DOHH2 (cell line): ENCODE measurements at regions not wholly inside any gene's neighbourhood (a gene's known extent, or its start where the extent isn't known, plus 50 kb on each side); places are given as distances from the start of the nearest gene placed in this dataset.
"Not testable (repeated sequence)": the region's sequence is repeated elsewhere in the genome, so short reads cannot be mapped to it uniquely, and the experiment has no call there.

Experiments
- H3F3A ChIP-seq: fragments of 200-600 bp; sonication (generic), shearing (Covaris generic); 2 replicates; pipeline ENCODE4 v1.6.0; 2016; ENCODE audit warnings: antibody characterized with exemption, mild to moderate bottlenecking; ENCODE audit not compliant: control insufficient read depth, insufficient read depth
- H3K27ac ChIP-seq: fragments of 200-600 bp; sonication (generic); 2 replicates; pipeline ENCODE4 v1.5.1; 2014; ENCODE audit warnings: low read depth, mild to moderate bottlenecking, low read length, moderate library complexity
- H3K27me3 ChIP-seq: fragments of 200-600 bp; sonication (generic); 2 replicates; pipeline ENCODE4 v1.6.1; 2014; ENCODE audit warnings: mild to moderate bottlenecking, low read length, mixed read lengths; ENCODE audit not compliant: control insufficient read depth
- H3K36me3 ChIP-seq: fragments of 200-600 bp; sonication (generic); 2 replicates; pipeline ENCODE4 v1.6.1; 2014; ENCODE audit warnings: mild to moderate bottlenecking, low read length, moderate library complexity, mixed read lengths; ENCODE audit not compliant: control insufficient read depth
- H3K4me1 ChIP-seq: fragments of 200-600 bp; sonication (generic); 2 replicates; pipeline ENCODE4 v1.6.1; 2014; ENCODE audit warnings: mild to moderate bottlenecking, low read length, mixed read lengths; ENCODE audit not compliant: control insufficient read depth
- H3K4me2 ChIP-seq: fragments of 200-600 bp; sonication (generic); 2 replicates; pipeline ENCODE4 v1.6.0; 2014; ENCODE audit warnings: mild to moderate bottlenecking, low read length, moderate library complexity
- H3K4me3 ChIP-seq: fragments of 200-600 bp; sonication (generic); 2 replicates; pipeline ENCODE4 v1.5.1; 2014; ENCODE audit warnings: mild to moderate bottlenecking, low read length, mixed read lengths
- H3K79me2 ChIP-seq: fragments of 200-600 bp; sonication (generic); 2 replicates; pipeline ENCODE4 v1.6.1; 2014; ENCODE audit warnings: mild to moderate bottlenecking, low read length, mixed read lengths; ENCODE audit not compliant: control insufficient read depth
- H3K9me2 ChIP-seq: fragments of 200-600 bp; sonication (generic); replicated peaks from 2 replicates; pipeline ENCODE4 v1.6.1; 2014; ENCODE audit warnings: mild to moderate bottlenecking, low read length, mixed read lengths; ENCODE audit not compliant: control insufficient read depth
- H3K9me3 ChIP-seq: fragments of 200-600 bp; sonication (generic); 2 replicates; pipeline ENCODE4 v1.6.1; 2014; ENCODE audit warnings: antibody characterized with exemption, low read length, mixed read lengths; ENCODE audit not compliant: control insufficient read depth, insufficient read depth
- H4K20me1 ChIP-seq: fragments of 200-600 bp; sonication (generic); 2 replicates; pipeline ENCODE4 v1.6.0; 2014; ENCODE audit warnings: low read depth, mild to moderate bottlenecking, antibody characterized with exemption, low read length, moderate library complexity; ENCODE audit not compliant: control insufficient read depth, insufficient read depth
- CTCF ChIP-seq: fragments of 200-600 bp; sonication (generic); IDR thresholded peaks from one replicate; pipeline ENCODE4 v1.5.1; 2014; ENCODE audit warnings: antibody characterized with exemption, mild to moderate bottlenecking, low read depth, low read length; ENCODE audit not compliant: poor library complexity, severe bottlenecking
- EZH2phosphoT487 ChIP-seq: fragments of 200-600 bp; sonication (generic); IDR thresholded peaks from 2 replicates; pipeline ENCODE4 v1.6.1; 2017; ENCODE audit warnings: borderline replicate concordance, mild to moderate bottlenecking, antibody characterized with exemption, low read length, moderate library complexity, mixed read lengths

- Histone ChIP-seq H3K9me2 (no peaks in the 10 kb centered on the region), H3K4me1 (no peaks in the 10 kb centered on the region), H3K4me2 (no peak overlapping the region), H4K20me1 (no peaks in the 10 kb centered on the region), H3K27me3 (no peaks in the 10 kb centered on the region), H3F3A (no peaks in the 10 kb centered on the region), H3K9me3 (no peaks in the 10 kb centered on the region), H3K27ac (no peak overlapping the region), H3K36me3 (no peaks in the 10 kb centered on the region), H3K4me3 (no peak overlapping the region), H3K79me2 (no peaks in the 10 kb centered on the region)
- TF ChIP-seq EZH2phosphoT487: no peak
- TF ChIP-seq CTCF: no peak
Measured at GRCh38 chr5:174559566-174560090, 164.8 kb upstream of the MSX2 start.

GRCh38 chr5:174560861-174561260 lies 163.5 kb upstream of the MSX2 start:
- TF ChIP-seq EZH2phosphoT487 (no peak), CTCF (no peak)
- Histone ChIP-seq H3K36me3 (no peaks in the 10 kb centered on the region), H3K79me2 (no peaks in the 10 kb centered on the region), H3K27me3 (no peaks in the 10 kb centered on the region), H3K9me2 (no peaks in the 10 kb centered on the region), H3K9me3 (no peaks in the 10 kb centered on the region), H3K4me1 (no peaks in the 10 kb centered on the region), H3K27ac (no peak overlapping the region), H3F3A (no peaks in the 10 kb centered on the region), H3K4me3 (no peak overlapping the region), H3K4me2 (no peak overlapping the region), H4K20me1 (no peaks in the 10 kb centered on the region)

GRCh38 chr5:174563040-174563439 lies 161.3 kb upstream of the MSX2 start:
- not testable (repeated sequence) for H4K20me1 ChIP-seq, H3K4me2 ChIP-seq, H3K9me2 ChIP-seq, H3K4me1 ChIP-seq, H3K27ac ChIP-seq, H3F3A ChIP-seq, H3K36me3 ChIP-seq, H3K27me3 ChIP-seq, H3K79me2 ChIP-seq, H3K9me3 ChIP-seq, H3K4me3 ChIP-seq

GRCh38 chr5:174563899-174564298 lies 160.5 kb upstream of the MSX2 start:
- no peak overlapping the region for H3K4me3 ChIP-seq
- no peaks in the 10 kb centered on the region for H4K20me1 ChIP-seq
- H3K4me2 ChIP-seq: no peak overlapping the region
- no peak overlapping the region for H3K27ac ChIP-seq
- H3F3A ChIP-seq: no peaks in the 10 kb centered on the region
- TF ChIP-seq EZH2phosphoT487 (no peak), CTCF (no peak)
- H3K9me2 ChIP-seq: no peaks in the 10 kb centered on the region
- no peaks in the 10 kb centered on the region for H3K27me3 ChIP-seq
- H3K36me3 ChIP-seq: no peaks in the 10 kb centered on the region
- H3K4me1 ChIP-seq: no peaks in the 10 kb centered on the region
- no peaks in the 10 kb centered on the region for H3K9me3 ChIP-seq
- H3K79me2 ChIP-seq: no peaks in the 10 kb centered on the region
